ENCODE measurements at regions not wholly inside any gene's neighbourhood (a gene's known extent, or its start where the extent isn't known, plus 50 kb on each side); places are given as distances from the start of the nearest gene placed in this dataset.
"Not testable (repeated sequence)": the region's sequence is repeated elsewhere in the genome, so short reads cannot be mapped to it uniquely, and the experiment has no call there.

- not testable (repeated sequence) for DNase-seq, H3K27me3 ChIP-seq, H3K9me3 ChIP-seq, H3K36me3 ChIP-seq, H3K4me3 ChIP-seq
These were observed 106.6 kb upstream of the NOL4 start for GRCh38 chr18:34331343-34331742.

DNA sequence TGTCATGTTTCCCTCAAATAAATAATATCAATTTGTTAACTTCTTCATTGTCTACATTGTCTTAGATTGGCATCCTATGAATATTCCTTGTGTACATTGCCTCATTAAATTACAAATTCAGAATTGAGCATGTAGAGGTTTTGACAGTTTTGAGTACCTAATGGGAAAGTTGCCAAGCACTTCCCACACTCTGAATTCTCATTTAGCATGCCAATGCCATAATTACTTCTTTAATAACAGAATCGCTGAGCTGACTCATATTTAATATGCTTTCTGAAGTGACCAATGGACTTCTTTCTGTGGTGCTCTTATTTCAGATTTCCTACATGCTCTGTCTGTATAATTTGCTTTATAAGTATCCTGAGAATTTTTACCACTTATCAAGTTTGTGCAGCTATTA, 114.4 kb upstream of the NOL4 start:
- Histone ChIP-seq H3K4me3 (no peak overlapping the region), H3K9me3 (no peaks in the 10 kb centered on the region), H3K36me3 (no peaks in the 10 kb centered on the region), H3K27me3 (no peaks in the 10 kb centered on the region)
- DNase-seq, result no peak

DNA sequence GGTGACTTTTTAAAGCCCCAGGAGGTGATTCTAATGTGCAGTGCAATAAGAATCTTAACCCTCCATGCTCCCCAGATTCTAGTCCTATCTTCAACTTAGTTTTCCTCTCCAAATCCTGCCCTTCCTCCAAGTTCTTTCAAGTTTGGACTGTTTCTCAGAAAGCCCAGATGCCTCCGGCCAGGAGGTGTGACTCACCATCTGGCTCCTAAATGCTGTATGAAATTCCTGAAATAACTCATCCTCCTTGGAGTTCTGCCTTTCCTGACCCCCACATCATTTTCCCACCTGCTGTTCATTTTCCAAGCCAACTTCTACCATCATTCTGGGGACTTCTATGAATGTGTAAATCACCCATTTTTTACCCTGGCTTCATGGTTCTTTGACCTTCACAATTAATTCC, 118.2 kb upstream of the NOL4 start:
- DNase-seq, result peak; percentile 68

GRCh38 chr18:34345738-34346137, 121.0 kb upstream of the NOL4 start:
- DNase-seq, result no peak
- Histone ChIP-seq H3K9me3 (no peaks in the 10 kb centered on the region), H3K4me3 (no peak overlapping the region), H3K27me3 (no peaks in the 10 kb centered on the region), H3K36me3 (no peaks in the 10 kb centered on the region)

More for the DNA sequence above, 118.2 kb upstream of the NOL4 start:
- Histone ChIP-seq H3K4me3 (no peak overlapping the region), H3K9me3 (no peaks in the 10 kb centered on the region), H3K27me3 (no peaks in the 10 kb centered on the region), H3K36me3 (no peaks in the 10 kb centered on the region)

DNA sequence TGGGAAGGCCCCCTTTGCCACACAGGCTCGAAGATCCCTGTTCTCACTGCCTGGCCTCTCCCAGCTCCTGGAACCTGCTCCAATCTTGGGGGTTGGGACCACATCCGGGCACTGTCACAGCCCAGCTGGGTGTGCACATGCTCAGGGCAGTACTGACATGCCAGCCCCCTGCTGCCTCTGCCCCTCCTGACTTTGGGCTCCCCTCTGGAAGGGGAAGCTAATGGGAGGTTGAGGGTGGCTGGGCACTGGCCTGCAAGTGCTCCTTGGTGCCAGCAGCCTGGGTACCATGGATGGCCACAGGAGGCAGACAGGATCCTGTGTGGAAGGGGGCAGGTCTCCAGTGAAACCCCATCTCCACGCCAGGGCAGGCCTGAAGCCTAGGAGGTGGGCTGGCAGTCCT, 126.1 kb upstream of the NOL4 start:
- no peak for DNase-seq
- Histone ChIP-seq H3K9me3 (no peaks in the 10 kb centered on the region), H3K36me3 (no peaks in the 10 kb centered on the region)

DNA sequence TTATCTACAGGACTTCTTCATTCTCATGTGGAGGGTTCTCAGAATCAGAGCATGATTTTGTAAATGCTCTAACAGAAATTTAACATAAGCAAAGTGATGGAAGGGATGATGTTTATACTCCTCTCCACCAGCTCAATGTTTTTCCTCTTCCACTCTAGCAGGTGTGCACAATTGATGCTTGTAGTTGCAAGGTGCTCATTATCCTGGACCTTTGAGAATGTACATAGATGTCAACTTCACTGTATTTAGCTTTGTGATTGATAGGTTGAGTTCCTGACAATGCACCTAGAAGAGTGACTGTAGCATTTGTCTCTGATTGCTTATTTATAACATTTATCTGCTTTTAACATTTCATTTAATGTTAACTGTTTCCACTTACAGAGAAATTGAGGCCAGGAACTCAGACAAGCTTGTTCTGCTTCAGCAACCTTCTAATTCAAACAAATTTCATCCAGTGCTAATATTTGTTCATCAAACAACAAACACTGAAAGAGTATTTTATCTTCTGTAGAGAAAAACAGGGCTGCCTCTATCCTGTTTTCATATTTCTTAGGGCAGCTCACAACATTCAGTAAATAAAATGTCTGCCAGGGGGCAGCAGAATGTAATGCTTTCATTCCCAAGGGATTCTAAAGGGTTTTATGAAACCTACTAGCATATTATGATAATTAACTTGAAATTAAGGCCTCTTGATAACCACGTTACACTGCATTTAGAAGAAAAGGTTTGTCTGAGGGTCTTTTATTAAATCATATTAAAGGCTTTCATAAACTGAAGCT, 127.9 kb upstream of the NOL4 start:
- no peak overlapping the region for H3K4me3 ChIP-seq
- H3K9me3 ChIP-seq, result no peaks in the 10 kb centered on the region
- H3K27me3 ChIP-seq, result no peaks in the 10 kb centered on the region
- DNase-seq, result no peak
- no peaks in the 10 kb centered on the region for H3K36me3 ChIP-seq

More for the DNA sequence above, 126.1 kb upstream of the NOL4 start:
- no peak overlapping the region for H3K4me3 ChIP-seq
- H3K27me3 ChIP-seq, result no peaks in the 10 kb centered on the region

- Histone ChIP-seq H3K4me3 (no peak overlapping the region), H3K9me3 (no peaks in the 10 kb centered on the region), H3K36me3 (no peaks in the 10 kb centered on the region), H3K27me3 (no peaks in the 10 kb centered on the region)
- DNase-seq, result no peak
These were observed 129.6 kb upstream of the NOL4 start for GRCh38 chr18:34354351-34354750.

- Histone ChIP-seq H3K9me3 (no peaks in the 10 kb centered on the region), H3K36me3 (no peaks in the 10 kb centered on the region), H3K27me3 (no peaks in the 10 kb centered on the region), H3K4me3 (no peak overlapping the region)
- DNase-seq, result no peak
These were observed 133.3 kb upstream of the NOL4 start for GRCh38 chr18:34357944-34358580.

DNA sequence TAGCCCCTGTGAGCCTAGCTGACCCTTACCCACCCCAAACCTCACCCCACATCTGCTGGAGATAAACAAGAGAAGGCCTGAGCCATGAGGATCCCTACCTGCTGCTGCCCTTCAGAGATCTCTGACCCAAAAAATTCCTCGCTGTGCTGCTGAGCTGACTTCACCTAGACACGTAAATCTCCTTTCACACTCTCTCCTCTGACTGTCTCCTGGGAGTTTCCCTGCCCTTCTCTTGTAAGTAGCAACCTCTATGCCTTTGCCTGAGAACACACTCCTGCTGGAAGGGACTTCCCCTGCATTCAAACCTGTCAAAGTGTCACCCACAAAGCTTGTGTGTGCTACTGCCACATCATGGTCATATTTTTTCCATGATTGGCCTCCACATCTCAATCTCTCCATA, 134.2 kb upstream of the NOL4 start:
- Histone ChIP-seq H3K36me3 (no peaks in the 10 kb centered on the region), H3K9me3 (no peaks in the 10 kb centered on the region), H3K27me3 (no peaks in the 10 kb centered on the region), H3K4me3 (no peak overlapping the region)
- DNase-seq, result no peak

GRCh38 chr18:34364699-34365098, 140.0 kb upstream of the NOL4 start:
- Histone ChIP-seq H3K36me3 (no peaks in the 10 kb centered on the region), H3K9me3 (no peaks in the 10 kb centered on the region), H3K4me3 (no peak overlapping the region), H3K27me3 (no peaks in the 10 kb centered on the region)
- no peak for DNase-seq

GRCh38 chr18:34370704-34371395, 146.1 kb upstream of the NOL4 start:
- no peak for DNase-seq
- Histone ChIP-seq H3K9me3 (no peaks in the 10 kb centered on the region), H3K27me3 (no peaks in the 10 kb centered on the region), H3K36me3 (no peaks in the 10 kb centered on the region), H3K4me3 (no peak overlapping the region)

DNA sequence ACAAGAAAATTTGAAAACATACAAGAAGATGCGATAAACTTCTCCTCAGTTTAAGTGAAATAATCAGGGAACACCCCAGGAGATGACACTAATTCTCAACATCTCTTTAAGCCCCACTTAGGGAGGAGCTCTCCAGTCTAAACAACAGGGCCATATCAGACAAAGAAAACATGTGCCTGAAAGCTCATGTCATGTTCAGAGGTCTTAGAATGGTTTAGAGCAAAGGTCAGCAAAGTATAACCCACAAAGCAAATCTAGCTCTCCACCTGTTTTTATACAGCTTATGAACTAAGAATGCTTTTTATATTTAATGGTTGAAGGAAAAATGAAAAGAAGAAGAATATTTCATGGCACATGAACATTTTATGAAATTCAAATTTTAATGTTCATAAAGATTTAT, 155.6 kb upstream of the NOL4 start:
- Histone ChIP-seq H3K9me3 (no peaks in the 10 kb centered on the region), H3K4me3 (no peak overlapping the region), H3K27me3 (no peaks in the 10 kb centered on the region), H3K36me3 (no peaks in the 10 kb centered on the region)
- no peak for DNase-seq

DNA sequence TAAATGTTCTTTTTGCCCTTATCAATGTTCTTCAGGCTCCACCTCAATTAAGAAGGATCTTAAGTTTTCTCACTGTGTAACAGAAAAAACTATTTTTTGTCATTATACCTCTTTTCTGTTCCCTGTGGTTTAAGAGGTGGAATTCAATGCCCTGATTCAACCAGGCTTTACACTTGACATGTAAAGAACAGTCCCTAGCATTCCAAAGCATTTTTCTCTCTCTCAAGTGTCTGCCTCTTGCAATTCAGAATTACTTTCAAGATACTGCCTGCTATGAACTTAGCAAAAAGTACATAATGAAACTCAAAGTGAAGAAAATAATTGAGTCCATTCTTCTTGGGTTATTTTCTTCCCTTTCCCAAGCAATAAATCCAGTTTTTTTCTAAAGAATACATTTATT, 160.6 kb upstream of the NOL4 start:
- H3K27me3 ChIP-seq, result no peaks in the 10 kb centered on the region
- H3K9me3 ChIP-seq, result no peaks in the 10 kb centered on the region
- no peak overlapping the region for H3K4me3 ChIP-seq
- no peaks in the 10 kb centered on the region for H3K36me3 ChIP-seq
- no peak for DNase-seq

DNA sequence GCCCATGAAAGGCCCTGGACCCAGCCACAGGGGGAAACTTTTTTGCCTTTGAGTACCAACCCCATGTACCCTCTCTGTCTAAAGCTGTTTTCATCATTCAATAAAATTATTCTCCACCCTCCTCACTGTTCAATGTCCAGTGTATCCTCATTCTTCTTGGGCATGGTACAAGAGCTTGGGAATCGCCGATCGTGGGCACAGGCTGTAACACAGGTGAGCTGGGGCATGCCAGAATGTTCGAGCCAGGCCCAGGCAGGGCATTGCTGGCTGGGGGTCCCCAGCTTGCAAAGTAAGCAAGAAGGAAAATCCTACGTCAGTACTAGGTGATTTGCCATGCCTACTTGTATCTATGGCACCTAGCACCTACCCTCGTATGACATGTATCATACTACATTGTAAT, 162.1 kb upstream of the NOL4 start:
- Histone ChIP-seq H3K9me3 (no peaks in the 10 kb centered on the region), H3K27me3 (no peaks in the 10 kb centered on the region), H3K36me3 (no peaks in the 10 kb centered on the region), H3K4me3 (no peak overlapping the region)
- no peak for DNase-seq

DNA sequence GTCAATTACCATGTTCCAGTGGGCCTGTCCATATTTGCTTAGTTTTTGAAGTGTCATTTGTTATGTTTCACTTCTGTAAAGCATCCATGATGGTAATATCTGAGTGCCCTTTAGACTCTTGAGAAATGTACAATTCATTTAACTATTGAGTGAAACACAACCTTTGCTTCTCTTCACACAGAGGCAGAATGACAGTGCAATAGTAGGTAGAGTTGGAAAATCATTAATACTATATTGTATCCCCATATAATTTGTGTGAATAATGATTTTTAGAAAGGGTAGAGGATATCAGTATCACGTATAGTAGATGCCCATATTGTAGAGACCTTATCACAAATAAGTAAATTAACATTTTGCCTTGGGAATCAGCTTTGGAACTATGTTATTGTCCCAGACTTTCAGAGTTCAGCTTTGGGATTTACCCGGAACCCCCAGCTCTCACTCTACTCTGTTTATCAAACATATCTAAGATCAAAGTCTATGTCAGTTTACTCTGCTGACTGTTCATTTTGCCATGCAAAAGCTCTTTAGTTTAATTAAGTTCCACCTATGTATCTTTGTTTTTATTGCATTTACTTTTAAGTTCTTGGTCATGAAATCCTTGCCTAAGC, 172.7 kb upstream of the NOL4 start:
- H3K4me3 ChIP-seq, result no peak overlapping the region
- no peaks in the 10 kb centered on the region for H3K9me3 ChIP-seq
- no peak for DNase-seq
- no peaks in the 10 kb centered on the region for H3K27me3 ChIP-seq
- H3K36me3 ChIP-seq, result no peaks in the 10 kb centered on the region

- Histone ChIP-seq H3K36me3 (no peaks in the 10 kb centered on the region), H3K4me3 (no peak overlapping the region), H3K9me3 (no peaks in the 10 kb centered on the region), H3K27me3 (no peaks in the 10 kb centered on the region)
- no peak for DNase-seq
These were observed 175.2 kb upstream of the NOL4 start for GRCh38 chr18:34399892-34400291.

DNA sequence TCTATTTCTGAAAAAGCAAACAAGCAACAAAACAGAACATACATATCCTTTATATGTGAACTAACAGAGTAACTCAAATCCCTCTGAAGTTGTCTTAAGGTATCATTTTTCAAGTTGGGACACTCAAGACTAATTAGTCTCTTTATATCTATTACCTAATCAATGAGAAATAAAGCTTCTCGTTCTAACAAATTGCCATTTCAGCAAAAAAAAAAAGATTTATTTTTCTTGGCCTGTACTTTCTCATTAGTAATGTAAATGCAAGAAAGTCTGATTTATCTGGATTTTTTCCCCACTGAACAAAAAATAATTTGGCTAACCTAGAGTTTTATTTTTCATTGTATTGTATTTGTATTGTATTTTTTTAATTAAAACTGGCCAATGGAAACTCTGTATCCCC, 176.1 kb upstream of the NOL4 start:
- Histone ChIP-seq H3K27me3 (no peaks in the 10 kb centered on the region), H3K36me3 (no peaks in the 10 kb centered on the region), H3K9me3 (no peaks in the 10 kb centered on the region), H3K4me3 (no peak overlapping the region)
- no peak for DNase-seq
